ENCODE measurements at regions not wholly inside any gene's neighbourhood (a gene's known extent, or its start where the extent isn't known, plus 50 kb on each side); places are given as distances from the start of the nearest gene placed in this dataset.

DNA sequence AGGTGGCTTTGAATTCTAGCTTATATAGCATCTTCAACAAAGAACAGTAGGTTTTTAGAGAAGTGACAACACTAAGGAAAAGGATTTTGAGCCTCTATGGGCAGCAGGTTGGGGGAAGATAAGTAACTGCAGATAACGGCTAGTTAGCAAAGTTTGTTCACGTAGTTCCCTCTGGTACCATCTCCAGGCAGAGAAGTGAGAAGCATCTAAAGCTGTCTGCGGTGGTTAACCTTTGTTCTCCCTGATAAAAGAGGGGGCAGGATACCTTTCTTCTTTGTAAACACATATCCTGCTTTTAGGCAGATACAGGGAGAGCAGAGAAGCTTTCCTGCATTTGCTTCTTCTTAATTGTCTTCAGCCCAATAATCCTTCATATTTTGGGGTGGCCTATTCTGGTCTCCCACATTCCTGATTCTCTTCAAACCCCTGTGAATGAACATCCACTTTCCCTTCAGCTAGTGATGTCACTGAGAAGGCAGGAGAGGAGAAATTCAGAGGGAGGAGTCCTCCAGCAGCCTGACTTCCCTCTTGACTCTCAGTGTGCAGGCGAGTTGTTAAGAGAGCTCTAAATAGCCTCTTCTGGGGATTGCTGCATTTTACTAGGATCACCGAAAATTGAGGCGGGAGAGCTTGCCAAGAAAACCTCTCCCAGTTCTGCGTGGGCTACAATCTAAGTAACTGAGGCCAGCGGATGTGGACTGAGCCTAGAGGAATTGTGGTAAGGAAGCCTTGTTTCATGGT, 393.7 kb upstream of the C2CD4B start:
- no peak for DNase-seq

DNA sequence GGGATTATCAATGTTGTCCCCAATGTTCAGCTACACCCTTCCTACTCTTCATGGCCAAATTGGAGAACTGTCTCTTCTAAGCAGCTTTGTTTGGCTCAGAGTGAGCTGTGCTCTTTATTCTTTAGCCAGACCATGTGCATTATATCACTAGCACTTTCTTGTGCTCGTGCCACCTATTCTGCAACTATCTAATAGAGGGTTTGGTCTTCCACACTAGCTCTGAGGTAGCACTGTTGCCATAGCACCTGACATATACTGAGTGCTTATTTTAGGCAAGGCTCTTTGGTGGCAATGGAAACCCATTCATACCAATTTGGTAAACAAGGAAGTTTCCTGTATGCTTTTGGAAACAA, 394.3 kb upstream of the C2CD4B start:
- no peak for DNase-seq

- DNase-seq: no peak
Observed at GRCh38 chr15:62561059-62561519, 396.0 kb upstream of the C2CD4B start.

DNA sequence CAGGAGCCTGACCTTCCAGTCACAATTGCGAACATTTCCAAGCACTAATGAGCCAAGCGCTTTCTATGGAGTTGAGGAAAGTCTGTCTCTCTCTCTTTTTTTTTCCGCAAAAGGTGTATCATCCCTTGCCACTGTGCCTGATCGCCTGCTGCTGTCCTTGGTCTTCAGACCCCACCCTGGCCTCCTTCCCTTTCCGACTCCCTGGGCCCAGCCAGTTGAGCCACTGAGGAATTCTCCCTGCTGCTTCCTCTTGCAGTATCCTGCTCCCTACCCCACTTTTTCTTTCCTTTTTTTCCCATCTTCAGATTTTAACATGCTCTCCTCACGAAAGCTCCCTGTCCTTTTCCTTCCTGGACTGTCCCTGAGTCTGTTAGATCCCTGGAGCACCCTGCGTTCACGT, 396.5 kb upstream of the C2CD4B start:
- DNase-seq: no peak

- no peak for DNase-seq
Observed at GRCh38 chr15:62564886-62565633, 400.0 kb upstream of the C2CD4B start.

DNA sequence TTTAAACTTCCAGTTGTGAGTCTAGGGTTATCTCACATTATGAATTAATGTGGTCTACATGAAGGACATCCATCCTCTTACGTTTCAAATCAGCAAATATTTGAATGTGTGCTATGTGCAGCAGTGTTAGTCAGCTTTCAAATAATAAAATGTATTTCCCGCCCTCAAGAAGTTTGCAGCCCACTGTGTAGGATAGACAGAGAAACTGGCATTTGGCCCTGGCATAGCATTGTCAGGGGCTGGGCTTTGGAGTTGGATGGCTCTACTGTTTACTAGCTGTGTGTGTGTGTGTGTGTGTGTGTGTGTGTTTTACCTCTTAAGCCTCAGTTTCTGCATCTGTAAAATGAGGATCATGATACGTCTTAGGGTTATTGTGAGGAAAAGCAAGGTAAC, 400.5 kb upstream of the C2CD4B start:
- DNase-seq: no peak

DNA sequence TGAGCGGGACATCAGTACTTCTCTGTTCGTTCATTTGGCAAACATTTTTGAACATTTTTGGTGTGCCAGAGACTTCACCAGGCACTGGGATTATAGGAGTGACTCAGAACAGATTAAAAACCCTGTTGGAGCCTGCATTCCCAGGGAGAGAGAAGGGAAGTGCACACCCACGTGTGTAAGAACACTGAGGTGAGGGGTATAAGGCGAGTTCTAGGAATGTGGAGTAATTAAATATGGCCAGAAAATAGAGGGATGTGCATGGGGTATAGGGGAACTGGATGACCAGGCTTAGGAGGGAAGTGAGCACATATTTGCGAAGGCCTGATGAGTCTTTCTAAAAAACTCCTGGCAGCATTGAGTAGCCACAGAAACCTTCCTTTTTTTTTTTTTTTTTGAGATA, 401.2 kb upstream of the C2CD4B start:
- no peak for DNase-seq

DNA sequence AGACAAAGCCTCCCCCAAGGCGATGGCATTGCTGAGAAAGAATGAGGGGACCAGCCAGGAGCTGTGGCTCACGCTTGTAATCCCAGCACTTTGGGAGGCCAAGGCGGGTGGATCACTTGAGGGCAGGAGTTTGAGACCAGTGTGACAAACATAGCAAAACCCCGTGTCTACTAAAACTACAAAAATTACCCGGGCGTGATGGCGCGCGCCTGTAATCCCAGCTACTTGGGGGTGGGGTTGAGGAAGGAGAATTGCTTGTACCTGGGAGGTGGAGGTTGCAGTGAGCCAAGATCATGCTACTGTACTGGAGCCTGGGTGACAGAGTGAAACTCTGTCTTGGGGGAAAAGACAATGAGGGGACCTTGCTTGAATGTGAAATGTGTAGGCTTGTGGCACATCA, 402.4 kb upstream of the C2CD4B start:
- no peak for DNase-seq

GRCh38 chr15:62568004-62568403, 402.9 kb upstream of the C2CD4B start:
- DNase-seq: no peak

- DNase-seq: no peak
Observed at GRCh38 chr15:62568702-62569101, 403.6 kb upstream of the C2CD4B start.

- no peak for DNase-seq
Observed at GRCh38 chr15:62569460-62570404, 404.6 kb upstream of the C2CD4B start.

DNA sequence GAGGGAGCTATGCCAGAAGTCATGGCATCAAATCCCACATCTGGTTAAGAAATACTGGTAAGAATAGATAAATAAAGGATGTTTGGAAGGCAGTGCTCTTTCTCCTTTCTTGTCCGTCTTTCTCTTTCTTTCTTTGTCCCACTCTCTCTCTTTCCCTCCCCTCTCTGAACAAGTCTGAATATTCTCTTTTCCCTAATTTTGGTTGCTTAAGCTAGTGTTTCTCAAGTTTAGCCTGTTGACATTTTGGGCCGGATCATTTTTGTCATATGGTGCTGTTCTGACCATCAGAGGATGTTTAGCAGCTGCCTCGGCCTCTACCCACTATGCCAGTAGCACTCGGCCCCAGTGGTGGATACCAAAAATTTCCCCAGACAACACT, 405.3 kb upstream of the C2CD4B start:
- DNase-seq: no peak

DNA sequence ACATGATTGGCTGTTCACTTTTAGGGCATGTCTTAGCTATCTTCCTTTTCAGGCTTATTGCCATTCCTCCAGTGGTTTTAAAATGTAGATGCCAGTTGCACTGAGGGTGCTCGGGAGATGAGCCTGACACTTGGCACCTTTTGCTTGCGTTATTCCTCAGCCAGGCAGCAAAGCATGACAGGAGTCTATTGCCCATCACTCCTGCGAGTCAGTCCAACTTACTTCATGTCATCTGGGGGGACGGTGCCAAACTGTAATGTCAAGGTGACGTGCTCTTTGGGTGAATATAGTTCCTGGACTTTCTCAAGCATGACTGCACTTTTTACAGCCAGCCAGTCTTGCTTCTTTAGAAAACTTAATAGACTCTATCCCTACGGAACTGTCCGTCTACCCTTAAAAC, 406.0 kb upstream of the C2CD4B start:
- DNase-seq: no peak

DNA sequence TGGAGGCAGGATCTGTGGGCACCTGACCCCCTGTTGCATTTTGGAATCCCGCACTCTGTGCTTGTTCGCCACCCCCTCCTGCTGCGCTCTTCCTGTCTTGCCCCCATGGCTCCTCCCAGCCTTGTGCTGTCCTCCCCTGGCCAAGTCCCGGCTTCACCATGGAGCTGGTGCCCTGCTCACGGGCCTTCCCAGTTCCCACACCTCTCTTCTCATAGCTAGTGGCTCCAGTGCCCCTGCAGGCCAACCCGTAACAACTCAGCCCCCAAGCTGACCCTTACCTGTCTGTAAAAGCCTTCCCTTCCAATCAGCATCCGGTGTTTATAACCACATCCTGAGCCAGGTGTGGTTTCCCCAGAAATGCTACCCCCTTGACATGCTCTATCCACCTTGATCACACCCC, 407.7 kb upstream of the C2CD4B start:
- DNase-seq: no peak

- no peak for DNase-seq
Observed at GRCh38 chr15:62573876-62574275, 408.8 kb upstream of the C2CD4B start.

- DNase-seq: no peak
Observed at GRCh38 chr15:62578546-62578945, 413.5 kb upstream of the C2CD4B start.

DNA sequence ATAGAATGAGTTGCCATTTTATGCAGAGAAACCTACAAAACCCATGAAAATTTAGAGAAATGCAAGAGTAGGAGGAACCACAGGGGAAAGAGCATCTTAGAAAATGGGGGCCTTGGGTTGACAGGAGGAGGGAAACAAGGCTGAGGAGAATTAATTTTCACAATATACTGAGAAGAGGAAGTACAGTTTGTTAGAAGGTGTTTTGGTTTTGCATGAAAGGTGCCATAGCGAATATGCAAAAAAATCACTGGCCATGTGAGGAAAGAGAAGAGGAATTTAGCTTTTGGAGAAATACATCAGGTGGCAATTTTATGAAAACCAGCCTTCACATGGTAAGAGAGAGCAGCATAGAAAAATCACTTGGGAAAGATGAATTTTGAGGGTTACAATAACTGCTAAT, 413.9 kb upstream of the C2CD4B start:
- no peak for DNase-seq

DNA sequence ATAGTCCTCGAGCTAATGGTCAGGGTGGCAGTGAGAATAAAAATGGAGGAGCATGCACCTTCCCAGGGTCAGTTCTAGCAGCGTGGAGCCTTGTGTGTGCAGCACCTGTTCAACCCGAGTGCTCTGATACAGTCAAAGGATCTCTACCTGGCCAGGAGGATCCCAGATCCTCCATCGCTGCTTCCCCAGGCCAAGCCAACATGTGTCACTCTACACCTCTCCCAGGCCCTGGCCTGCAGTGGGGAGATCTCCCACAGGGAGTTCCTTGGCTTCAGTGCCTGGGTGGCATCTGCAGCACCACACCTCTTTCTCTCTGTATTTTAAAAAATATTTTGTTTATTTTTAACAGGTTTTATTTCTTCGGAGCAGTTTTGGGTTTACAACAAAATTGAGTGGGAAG, 414.8 kb upstream of the C2CD4B start:
- no peak for DNase-seq

DNA sequence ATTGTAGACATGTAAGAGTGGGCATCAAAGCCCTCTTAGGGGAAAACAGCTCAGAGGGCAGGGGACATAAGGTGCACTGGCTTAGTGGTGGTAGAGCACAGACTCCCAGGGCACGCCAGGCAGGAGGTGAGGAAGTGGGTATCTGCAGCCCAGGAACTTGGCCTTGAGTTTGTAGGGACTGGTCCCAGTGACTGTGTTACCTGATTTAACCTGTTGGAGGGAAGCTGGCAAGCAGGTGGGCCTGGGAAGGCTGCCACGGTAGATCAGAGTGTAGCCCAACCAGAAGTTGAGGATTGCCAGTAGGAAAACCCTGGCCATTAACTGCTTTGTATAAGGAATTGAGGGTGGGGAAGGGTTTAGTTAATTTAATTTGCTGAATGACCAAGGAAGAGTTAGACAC, 417.5 kb upstream of the C2CD4B start:
- no peak for DNase-seq

DNA sequence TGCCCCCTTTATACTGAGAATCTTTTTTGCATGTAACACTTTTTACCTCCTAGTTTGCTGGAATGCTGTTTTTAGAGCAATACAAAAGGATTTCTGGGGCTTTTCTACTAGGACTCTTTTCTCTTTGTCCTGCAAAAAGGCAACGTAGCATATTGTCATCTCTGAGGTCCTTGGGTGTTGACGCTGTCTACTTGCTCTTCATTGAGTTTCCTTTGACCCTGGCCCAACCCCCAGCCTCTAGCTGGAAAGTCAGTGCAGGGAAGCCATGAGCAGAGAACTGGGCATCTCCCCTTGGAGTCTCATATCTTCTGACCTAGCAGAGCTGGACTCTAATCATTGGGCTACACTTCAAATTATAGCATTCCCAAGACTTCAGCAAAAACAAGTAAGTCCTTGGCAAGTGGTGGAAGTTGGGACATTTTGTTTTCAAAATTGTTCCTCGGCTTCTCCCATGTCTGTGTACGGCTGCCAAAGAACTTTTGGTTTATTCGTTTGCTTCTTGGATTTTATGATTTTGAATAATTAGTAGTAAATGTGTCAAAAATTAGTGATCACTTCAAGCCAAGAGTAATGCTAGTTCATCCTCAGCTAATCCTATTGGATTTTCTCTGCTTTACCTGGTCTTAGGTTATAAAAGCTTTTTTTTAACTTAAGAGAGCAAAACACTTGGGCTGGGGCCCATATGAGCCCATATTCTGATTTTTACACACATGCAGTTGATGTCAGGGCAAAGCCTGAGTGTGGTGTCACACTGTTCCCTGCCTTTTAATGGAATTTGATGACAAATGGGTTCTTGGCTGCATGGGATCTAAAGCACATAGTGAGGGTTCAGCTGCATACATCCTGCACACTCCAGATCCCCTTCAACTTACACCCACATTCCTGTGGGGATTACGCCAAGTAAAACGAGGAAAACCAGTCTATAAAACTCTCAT, 419.5 kb upstream of the C2CD4B start:
- DNase-seq: no peak

DNA sequence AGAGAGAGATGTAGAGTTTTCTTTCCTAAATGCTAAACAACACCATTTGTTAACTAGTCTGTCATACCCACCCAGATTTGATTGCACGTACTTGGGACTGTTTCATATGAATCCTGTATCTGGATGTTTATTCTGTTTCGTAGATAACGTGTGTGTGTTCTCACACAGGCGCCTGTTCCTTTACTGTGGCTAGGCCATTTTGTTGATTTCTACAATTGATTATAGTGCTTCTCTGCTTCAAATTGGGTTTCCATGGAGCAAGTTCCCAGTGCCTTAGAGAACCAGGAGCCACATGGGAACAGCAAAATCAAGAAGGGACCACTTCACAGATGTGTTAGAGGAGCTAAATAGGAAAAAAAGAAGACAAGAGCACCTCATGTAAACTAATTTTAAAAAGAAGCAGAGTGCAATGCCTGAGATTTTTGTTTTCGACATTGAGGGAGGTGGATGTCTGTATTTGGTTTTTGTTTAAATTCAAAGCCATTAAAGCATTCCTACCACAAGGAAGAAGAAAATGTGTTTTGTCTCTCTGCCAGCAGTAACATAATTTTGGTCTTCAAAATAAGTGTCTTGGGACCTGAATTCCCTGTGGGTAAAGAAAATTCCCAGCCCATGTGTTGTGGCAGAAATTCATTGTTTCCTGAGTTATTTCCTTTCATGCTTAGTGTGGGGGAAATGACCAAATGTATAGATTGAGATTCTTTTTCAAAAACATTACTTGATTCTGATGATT, 424.0 kb upstream of the C2CD4B start:
- DNase-seq: no peak

Measured in activated CD8-positive, alpha-beta memory T cell treated with anti-CD3 and anti-CD28 coated beads for 24 hours (primary cell).